T-helper 2 cell (primary cell): ENCODE measurements at regions not wholly inside any gene's neighbourhood (a gene's known extent, or its start where the extent isn't known, plus 50 kb on each side); places are given as distances from the start of the nearest gene placed in this dataset.
"Not testable (repeated sequence)": the region's sequence is repeated elsewhere in the genome, so short reads cannot be mapped to it uniquely, and the experiment has no call there.

Experiments
- DNase-seq, 5 experiments: peaks; one replicate each; pipeline versions ENCODE4 v3.0.0 to v3.0.0-alpha.2; 2012 to 2022

GRCh38 chr1:70760154-70760553, 287.5 kb downstream of the PTGER3 start:
- no peak for DNase-seq

GRCh38 chr1:70762386-70762785, 285.2 kb downstream of the PTGER3 start:
- no peak for DNase-seq

GRCh38 chr1:70764747-70765146, 282.9 kb downstream of the PTGER3 start:
- DNase-seq = peak in 1 of 5 experiments; percentile 39

GRCh38 chr1:70767377-70767776, 280.2 kb downstream of the PTGER3 start:
- no peak for DNase-seq

- DNase-seq = no peak
Measured at GRCh38 chr1:70768216-70768615, 279.4 kb downstream of the PTGER3 start.

- DNase-seq = no peak
Measured at GRCh38 chr1:70778056-70778762, 269.4 kb downstream of the PTGER3 start.

GRCh38 chr1:70778934-70779333, 268.7 kb downstream of the PTGER3 start:
- DNase-seq = no peak

GRCh38 chr1:70779571-70779970, 268.0 kb downstream of the PTGER3 start:
- no peak for DNase-seq

GRCh38 chr1:70785287-70785686, 262.3 kb downstream of the PTGER3 start:
- DNase-seq = no peak

GRCh38 chr1:70790232-70790923, 257.2 kb downstream of the PTGER3 start:
- no peak for DNase-seq

- DNase-seq = not testable (repeated sequence)
Measured at GRCh38 chr1:70795064-70795463, 252.6 kb downstream of the PTGER3 start.

GRCh38 chr1:70796298-70796697, 251.3 kb downstream of the PTGER3 start:
- DNase-seq = not testable (repeated sequence)

- not testable (repeated sequence) for DNase-seq
Measured at GRCh38 chr1:70802625-70803024, 245.0 kb downstream of the PTGER3 start.

- no peak for DNase-seq
Measured at GRCh38 chr1:70805641-70806040, 242.0 kb downstream of the PTGER3 start.

GRCh38 chr1:70807088-70807664, 240.4 kb downstream of the PTGER3 start:
- DNase-seq = no peak

GRCh38 chr1:70809069-70809468, 238.5 kb downstream of the PTGER3 start:
- no peak for DNase-seq

GRCh38 chr1:70811815-70812214, 235.8 kb downstream of the PTGER3 start:
- no peak for DNase-seq

- no peak for DNase-seq
Measured at GRCh38 chr1:70812442-70813109, 235.0 kb downstream of the PTGER3 start.

GRCh38 chr1:70818401-70818800, 229.2 kb downstream of the PTGER3 start:
- no peak for DNase-seq

- DNase-seq = no peak
Measured at GRCh38 chr1:70819231-70819630, 228.4 kb downstream of the PTGER3 start.

- DNase-seq = no peak
Measured at GRCh38 chr1:70819785-70820184, 227.8 kb downstream of the PTGER3 start.

- DNase-seq = no peak
Measured at GRCh38 chr1:70820396-70820795, 227.2 kb downstream of the PTGER3 start.

- DNase-seq = no peak
Measured at GRCh38 chr1:70820995-70821394, 226.6 kb downstream of the PTGER3 start.
